ENCODE measurements at regions not wholly inside any gene's neighbourhood (a gene's known extent, or its start where the extent isn't known, plus 50 kb on each side); places are given as distances from the start of the nearest gene placed in this dataset.

DNA sequence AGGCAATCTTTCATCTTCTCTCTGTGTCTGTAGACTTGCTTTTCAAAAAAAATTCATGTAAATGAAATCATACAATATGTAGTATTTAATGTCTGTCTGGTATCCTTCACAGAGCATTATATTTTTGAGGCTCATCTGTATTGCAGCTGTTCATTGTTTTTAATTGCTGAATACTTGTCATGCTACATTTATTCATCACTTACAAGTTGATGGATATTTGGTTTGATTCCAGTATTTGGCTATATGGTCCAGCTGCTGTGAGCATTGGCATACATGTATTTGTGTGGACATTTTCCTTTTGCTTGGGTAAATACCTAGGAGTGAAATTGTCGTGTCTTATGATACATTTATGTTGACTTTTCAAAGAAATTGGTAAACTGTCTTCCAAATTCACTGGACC lies 441.4 kb downstream of the DCDC2C start (continued):
- TF ChIP-seq RBBP5 (conservative IDR thresholded peaks at IDR 0.05) (no peak), POU2F2 (IDR thresholded peaks at IDR 0.05; ENCODE audit: borderline replicate concordance, low read depth, low read length) (no peak), CBFB (IDR thresholded peaks at IDR 0.05; ENCODE audit: low read depth) (no peak), CTCF (IDR thresholded peaks at IDR 0.05 in 2 of 3, conservative IDR thresholded peaks at IDR 0.05 in 1 of 3; ENCODE audit: control insufficient read depth in 2 of 3, extremely low read depth in 1 of 3, insufficient read depth in 1 of 3, low read depth in 3 of 3, low read length in 3 of 3) (no peak)
- TF ChIP-seq, protein P1, sequence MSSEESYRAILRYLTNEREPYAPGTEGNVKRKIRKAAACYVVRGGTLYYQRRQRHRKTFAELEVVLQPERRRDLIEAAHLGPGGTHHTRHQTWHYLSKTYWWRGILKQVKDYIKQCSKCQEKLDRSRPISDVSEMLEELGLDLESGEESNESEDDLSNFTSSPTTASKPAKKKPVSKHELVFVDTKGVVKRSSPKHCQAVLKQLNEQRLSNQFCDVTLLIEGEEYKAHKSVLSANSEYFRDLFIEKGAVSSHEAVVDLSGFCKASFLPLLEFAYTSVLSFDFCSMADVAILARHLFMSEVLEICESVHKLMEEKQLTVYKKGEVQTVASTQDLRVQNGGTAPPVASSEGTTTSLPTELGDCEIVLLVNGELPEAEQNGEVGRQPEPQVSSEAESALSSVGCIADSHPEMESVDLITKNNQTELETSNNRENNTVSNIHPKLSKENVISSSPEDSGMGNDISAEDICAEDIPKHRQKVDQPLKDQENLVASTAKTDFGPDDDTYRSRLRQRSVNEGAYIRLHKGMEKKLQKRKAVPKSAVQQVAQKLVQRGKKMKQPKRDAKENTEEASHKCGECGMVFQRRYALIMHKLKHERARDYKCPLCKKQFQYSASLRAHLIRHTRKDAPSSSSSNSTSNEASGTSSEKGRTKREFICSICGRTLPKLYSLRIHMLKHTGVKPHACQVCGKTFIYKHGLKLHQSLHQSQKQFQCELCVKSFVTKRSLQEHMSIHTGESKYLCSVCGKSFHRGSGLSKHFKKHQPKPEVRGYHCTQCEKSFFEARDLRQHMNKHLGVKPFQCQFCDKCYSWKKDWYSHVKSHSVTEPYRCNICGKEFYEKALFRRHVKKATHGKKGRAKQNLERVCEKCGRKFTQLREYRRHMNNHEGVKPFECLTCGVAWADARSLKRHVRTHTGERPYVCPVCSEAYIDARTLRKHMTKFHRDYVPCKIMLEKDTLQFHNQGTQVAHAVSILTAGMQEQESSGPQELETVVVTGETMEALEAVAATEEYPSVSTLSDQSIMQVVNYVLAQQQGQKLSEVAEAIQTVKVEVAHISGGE (CRISPR knock-in tag; IDR thresholded peaks at IDR 0.05) = no peak
- TF ChIP-seq, protein P2, sequence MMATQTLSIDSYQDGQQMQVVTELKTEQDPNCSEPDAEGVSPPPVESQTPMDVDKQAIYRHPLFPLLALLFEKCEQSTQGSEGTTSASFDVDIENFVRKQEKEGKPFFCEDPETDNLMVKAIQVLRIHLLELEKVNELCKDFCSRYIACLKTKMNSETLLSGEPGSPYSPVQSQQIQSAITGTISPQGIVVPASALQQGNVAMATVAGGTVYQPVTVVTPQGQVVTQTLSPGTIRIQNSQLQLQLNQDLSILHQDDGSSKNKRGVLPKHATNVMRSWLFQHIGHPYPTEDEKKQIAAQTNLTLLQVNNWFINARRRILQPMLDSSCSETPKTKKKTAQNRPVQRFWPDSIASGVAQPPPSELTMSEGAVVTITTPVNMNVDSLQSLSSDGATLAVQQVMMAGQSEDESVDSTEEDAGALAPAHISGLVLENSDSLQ (IDR thresholded peaks at IDR 0.05) = no peak

DNA sequence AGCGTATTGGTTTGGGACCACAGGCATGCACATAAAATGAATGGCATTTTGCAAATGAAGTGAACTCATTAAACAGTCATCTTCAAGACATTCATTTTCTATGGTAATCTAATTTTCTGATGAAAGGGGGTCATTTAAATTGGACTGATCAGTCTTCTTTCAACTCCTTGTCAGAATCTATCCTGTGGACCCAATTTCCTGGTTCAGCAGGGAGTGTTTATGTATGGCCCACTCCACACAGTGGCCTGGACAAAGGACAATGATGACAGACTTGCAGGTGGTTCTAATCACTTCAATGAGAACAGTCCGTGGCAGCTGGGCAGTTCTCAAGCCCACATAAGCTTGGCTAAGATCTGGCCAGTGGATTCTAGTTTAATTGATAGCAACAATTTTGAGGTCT lies 448.1 kb downstream of the DCDC2C start:
- POLR2A ChIA-PET = no interaction called here
- SMC1A ChIA-PET (ENCODE audit: uncharacterized antibody, unreplicated experiment) = no interaction called here
- H3K9ac ChIP-seq (ENCODE audit: control insufficient read depth, insufficient read depth, low read length) = no peak overlapping the region
- BruUV-seq (replicated peaks) = no TSS peak
- no peaks in the 10 kb centered on the region for H3K36me3 ChIP-seq (ENCODE audit: control insufficient read depth in 2 of 2, insufficient read depth in 2 of 2, low read length in 1 of 2)
- in situ Hi-C loops (cut with MboI) (no loop called here), intact Hi-C loops (cut with micrococcal nuclease; ENCODE audit: unreplicated experiment) (no loop called here)
- no peak overlapping the region for H3K27ac ChIP-seq (ENCODE audit: control insufficient read depth, insufficient read depth)
- no peak overlapping the region for H3K4me2 ChIP-seq (ENCODE audit: control insufficient read depth, insufficient read depth)
- no peak for FAIRE-seq
- no peaks in the 10 kb centered on the region for H3K4me1 ChIP-seq (ENCODE audit: control insufficient read depth, insufficient read depth, low read length)
- WGBS (ENCODE audit: insufficient coverage, insufficient replicate concordance, low lambda C conversion rate, missing lambda C conversion rate) = 0% methylated on average over 2 of the region's 2 CpGs
- no peak for ATAC-seq
- CTCF ChIA-PET = no interaction called here
- RAD21 ChIA-PET (ENCODE audit: unreplicated experiment) = no interaction called here
- no peaks in the 10 kb centered on the region for H3K27me3 ChIP-seq (replicated peaks in 1 of 2; ENCODE audit: control insufficient read depth in 2 of 2, insufficient read depth in 2 of 2, low read length in 1 of 2)
- H3K4me3 ChIP-seq = no peak overlapping the region
- no peaks in the 10 kb centered on the region for H3K79me2 ChIP-seq (ENCODE audit: control insufficient read depth, insufficient read depth, low read length)
- no peak overlapping the region for H2AFZ ChIP-seq (ENCODE audit: control insufficient read depth, low read depth, low read length)
- H3K9me3 ChIP-seq (replicated peaks; ENCODE audit: control insufficient read depth, insufficient read depth, low read length) = no peaks in the 10 kb centered on the region
- DNase-seq (ENCODE audit: low read depth, low spot score) = no peak
- H4K20me1 ChIP-seq (ENCODE audit: control insufficient read depth, insufficient read depth) = no peaks in the 10 kb centered on the region
- TF ChIP-seq, protein P3, sequence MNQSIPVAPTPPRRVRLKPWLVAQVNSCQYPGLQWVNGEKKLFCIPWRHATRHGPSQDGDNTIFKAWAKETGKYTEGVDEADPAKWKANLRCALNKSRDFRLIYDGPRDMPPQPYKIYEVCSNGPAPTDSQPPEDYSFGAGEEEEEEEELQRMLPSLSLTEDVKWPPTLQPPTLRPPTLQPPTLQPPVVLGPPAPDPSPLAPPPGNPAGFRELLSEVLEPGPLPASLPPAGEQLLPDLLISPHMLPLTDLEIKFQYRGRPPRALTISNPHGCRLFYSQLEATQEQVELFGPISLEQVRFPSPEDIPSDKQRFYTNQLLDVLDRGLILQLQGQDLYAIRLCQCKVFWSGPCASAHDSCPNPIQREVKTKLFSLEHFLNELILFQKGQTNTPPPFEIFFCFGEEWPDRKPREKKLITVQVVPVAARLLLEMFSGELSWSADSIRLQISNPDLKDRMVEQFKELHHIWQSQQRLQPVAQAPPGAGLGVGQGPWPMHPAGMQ (IDR thresholded peaks at IDR 0.05; ENCODE audit: borderline replicate concordance) = no peak
- TF ChIP-seq MEF2A (IDR thresholded peaks at IDR 0.05; ENCODE audit: insufficient read depth, low read depth, low read length) (no peak), IKZF2 (IDR thresholded peaks at IDR 0.05) (no peak), MYC (IDR thresholded peaks at IDR 0.05; ENCODE audit: insufficient read depth, insufficient read length, insufficient replicate concordance, low read length, severe bottlenecking) (no peak), ZNF217 (IDR thresholded peaks at IDR 0.05) (no peak), MAX (IDR thresholded peaks at IDR 0.05; ENCODE audit: low read depth, low read length) (no peak), IKZF1 (conservative IDR thresholded peaks at IDR 0.05) (no peak), SUZ12 (IDR thresholded peaks at IDR 0.05; ENCODE audit: unreplicated experiment) (no peak)

All from GM12878 (cell line).